Muscle of leg (tissue), 3 donors: ENCODE measurements at regions not wholly inside any gene's neighbourhood (a gene's known extent, or its start where the extent isn't known, plus 50 kb on each side); places are given as distances from the start of the nearest gene placed in this dataset.

Experiments used
- DNase-seq: peaks from one replicate; pipeline ENCODE4 v3.0.0; 2013
- H3K27ac ChIP-seq: one replicate; pipeline ENCODE4 v1.5.1; 2013; ENCODE audit warnings: mild to moderate bottlenecking, low read length, control low read depth
- H3K27me3 ChIP-seq: one replicate; pipeline ENCODE4 v1.6.1; 2013; ENCODE audit warnings: low read length; ENCODE audit not compliant: control insufficient read depth, insufficient read depth
- H3K36me3 ChIP-seq: one replicate; pipeline ENCODE4 v1.6.1; 2013; ENCODE audit warnings: low read length; ENCODE audit not compliant: control insufficient read depth, insufficient read depth
- H3K4me1 ChIP-seq: one replicate; pipeline ENCODE4 v1.6.1; 2013; ENCODE audit warnings: low read length; ENCODE audit not compliant: control insufficient read depth, insufficient read depth
- H3K4me3 ChIP-seq: one replicate; pipeline ENCODE4 v1.5.1; 2013; ENCODE audit warnings: low read length, control low read depth
- H3K9me3 ChIP-seq: replicated peaks from 2 replicates; pipeline ENCODE4 v1.6.1; 2013; ENCODE audit warnings: low read depth, low read length; ENCODE audit not compliant: control insufficient read depth
- WGBS: methylation state at CpG from one replicate; pipeline ENCODE4 v1.1.5; 2013; ENCODE audit warnings: missing lambda C conversion rate; ENCODE audit not compliant: insufficient coverage; 5-methylcytosine and 5-hydroxymethylcytosine counted together

- DNase-seq, result no peak
- no peaks in the 10 kb centered on the region for H3K36me3 ChIP-seq
- H3K4me1 ChIP-seq, result peaks cover 7% of the 10 kb centered on the region
- H3K27ac ChIP-seq, result no peak overlapping the region
- H3K9me3 ChIP-seq, result no peaks in the 10 kb centered on the region
- peaks cover 4% of the 10 kb centered on the region for H3K27me3 ChIP-seq
- no peak overlapping the region for H3K4me3 ChIP-seq
These were observed 182.8 kb downstream of the GADD45G start for GRCh38 chr9:89787595-89787994.

- peaks cover 6% of the 10 kb centered on the region for H3K27me3 ChIP-seq
- H3K9me3 ChIP-seq, result no peaks in the 10 kb centered on the region
- peaks cover 9% of the 10 kb centered on the region for H3K4me1 ChIP-seq
- H3K27ac ChIP-seq, result no peak overlapping the region
- H3K36me3 ChIP-seq, result no peaks in the 10 kb centered on the region
- DNase-seq, result no peak
- no peak overlapping the region for H3K4me3 ChIP-seq
These were observed 183.6 kb downstream of the GADD45G start for GRCh38 chr9:89788434-89788833.

GRCh38 chr9:89789922-89790510 lies 185.2 kb downstream of the GADD45G start:
- Histone ChIP-seq H3K4me3 (no peak overlapping the region), H3K9me3 (no peaks in the 10 kb centered on the region), H3K4me1 (peaks cover 9% of the 10 kb centered on the region), H3K27me3 (peaks cover 8% of the 10 kb centered on the region), H3K36me3 (no peaks in the 10 kb centered on the region), H3K27ac (no peak overlapping the region)
- DNase-seq, result no peak
- 85% methylated on average over 7 of the region's 8 CpGs for WGBS

GRCh38 chr9:89790542-89791109 lies 185.8 kb downstream of the GADD45G start:
- H3K27ac ChIP-seq, result no peak overlapping the region
- no peaks in the 10 kb centered on the region for H3K9me3 ChIP-seq
- DNase-seq, result no peak
- H3K27me3 ChIP-seq, result peaks cover 8% of the 10 kb centered on the region
- H3K4me1 ChIP-seq, result peaks cover 9% of the 10 kb centered on the region
- 71% methylated on average over 2 of the region's 2 CpGs for WGBS
- no peak overlapping the region for H3K4me3 ChIP-seq
- no peaks in the 10 kb centered on the region for H3K36me3 ChIP-seq

DNA sequence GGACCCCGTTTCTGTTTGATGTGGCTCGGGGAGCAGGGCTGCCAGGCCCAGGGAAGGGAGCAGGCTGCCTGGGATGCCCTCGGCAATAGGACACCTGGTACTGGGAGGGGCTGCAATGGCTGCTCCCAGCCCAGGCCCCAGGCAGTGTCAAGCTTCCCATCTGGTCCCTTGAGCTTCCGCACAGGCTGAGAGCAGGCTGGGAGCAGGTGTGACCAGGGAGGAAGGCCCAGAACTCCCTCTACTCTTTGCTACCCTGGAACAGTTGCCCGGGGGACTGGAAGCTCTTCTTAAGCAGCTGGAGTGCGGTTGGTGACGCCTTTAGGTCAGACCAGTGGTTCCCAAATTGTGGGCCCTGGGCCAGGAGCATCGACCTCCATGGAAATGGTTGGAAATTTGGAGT lies 186.9 kb downstream of the GADD45G start:
- Histone ChIP-seq H3K4me1 (peaks cover 4% of the 10 kb centered on the region), H3K9me3 (no peaks in the 10 kb centered on the region), H3K36me3 (no peaks in the 10 kb centered on the region), H3K27ac (no peak overlapping the region), H3K4me3 (no peak overlapping the region), H3K27me3 (peaks cover 8% of the 10 kb centered on the region)
- 71% methylated on average over 7 of the region's 8 CpGs for WGBS
- DNase-seq, result peak; percentile 31

GRCh38 chr9:89792189-89793123 lies 187.6 kb downstream of the GADD45G start:
- peaks cover 8% of the 10 kb centered on the region for H3K27me3 ChIP-seq
- H3K27ac ChIP-seq, result no peak overlapping the region
- H3K4me3 ChIP-seq, result no peak overlapping the region
- no peak for DNase-seq
- peaks cover 3% of the 10 kb centered on the region for H3K4me1 ChIP-seq
- no peaks in the 10 kb centered on the region for H3K9me3 ChIP-seq
- no peaks in the 10 kb centered on the region for H3K36me3 ChIP-seq
- WGBS, result 84% methylated on average over 10 of the region's 12 CpGs

DNA sequence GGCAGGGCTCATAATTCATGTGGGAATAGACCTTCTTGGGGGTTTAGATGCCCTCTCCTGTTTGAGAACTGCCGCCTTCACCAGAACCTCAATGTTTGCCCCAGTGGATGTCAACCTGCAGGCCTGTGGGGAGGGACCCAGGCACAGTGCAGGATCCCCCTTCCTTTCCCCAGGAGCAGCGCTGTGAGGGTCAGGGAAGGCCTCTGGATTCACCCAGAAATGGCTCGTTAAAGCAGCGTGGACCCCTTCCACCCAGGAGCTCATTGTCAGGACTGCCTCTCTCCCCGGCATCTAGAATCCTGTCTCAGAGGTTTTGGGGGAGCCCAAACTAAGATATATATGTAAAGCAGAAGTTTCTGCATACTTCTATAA lies 188.3 kb downstream of the GADD45G start:
- 100% methylated on average over 2 of the region's 5 CpGs for WGBS
- H3K27ac ChIP-seq, result no peak overlapping the region
- peaks cover 7% of the 10 kb centered on the region for H3K4me1 ChIP-seq
- no peak for DNase-seq
- peaks cover 8% of the 10 kb centered on the region for H3K27me3 ChIP-seq
- H3K36me3 ChIP-seq, result no peaks in the 10 kb centered on the region
- no peak overlapping the region for H3K4me3 ChIP-seq
- H3K9me3 ChIP-seq, result no peaks in the 10 kb centered on the region

DNA sequence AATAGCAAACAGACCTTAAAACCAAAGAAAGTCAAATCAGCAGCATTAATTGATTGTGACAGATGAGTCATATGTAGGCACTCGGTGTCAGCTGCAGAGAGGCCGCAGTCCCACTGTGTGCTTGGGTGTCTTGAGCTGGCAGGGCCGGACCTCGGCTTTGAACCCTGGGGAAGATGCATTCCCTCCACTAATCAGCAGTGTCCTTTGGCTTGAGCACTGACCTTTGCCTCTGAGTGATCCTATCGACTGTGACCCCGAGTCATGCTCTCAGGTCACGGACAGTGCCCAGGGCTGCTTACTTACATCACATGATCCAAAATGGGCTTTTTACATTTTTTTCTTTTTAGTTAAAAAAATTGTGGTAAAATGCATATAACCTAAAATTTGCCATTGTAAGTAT lies 188.7 kb downstream of the GADD45G start:
- 81% methylated on average over 6 of the region's 7 CpGs for WGBS
- Histone ChIP-seq H3K4me1 (peaks cover 12% of the 10 kb centered on the region), H3K27me3 (peaks cover 8% of the 10 kb centered on the region), H3K27ac (no peak overlapping the region), H3K36me3 (no peaks in the 10 kb centered on the region), H3K9me3 (no peaks in the 10 kb centered on the region), H3K4me3 (no peak overlapping the region)
- DNase-seq, result no peak

DNA sequence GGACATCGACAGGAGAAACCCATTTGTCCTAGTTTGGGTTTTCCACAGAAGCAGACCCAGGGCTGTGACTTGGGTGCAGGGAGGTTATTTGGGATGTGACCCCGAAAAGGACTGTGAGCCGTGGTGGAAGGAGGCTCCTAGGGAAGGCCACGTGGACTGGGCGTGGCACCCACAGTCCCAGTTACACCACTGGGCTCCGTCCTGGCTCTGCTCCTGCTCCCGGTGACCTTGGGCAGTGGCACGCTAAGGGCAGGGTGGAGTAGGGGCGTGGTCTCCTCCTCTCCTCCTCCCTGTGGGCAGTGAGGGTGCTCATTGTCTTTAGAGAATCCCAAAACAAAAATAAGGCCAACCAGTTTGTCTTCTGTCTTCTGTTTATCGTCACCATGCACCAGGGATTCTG lies 190.1 kb downstream of the GADD45G start:
- Histone ChIP-seq H3K36me3 (no peaks in the 10 kb centered on the region), H3K9me3 (no peaks in the 10 kb centered on the region), H3K4me3 (no peak overlapping the region), H3K27ac (no peak overlapping the region), H3K4me1 (peaks cover 23% of the 10 kb centered on the region), H3K27me3 (peaks cover 4% of the 10 kb centered on the region)
- 100% methylated on average over 1 of the region's 10 CpGs for WGBS
- no peak for DNase-seq

- H3K27ac ChIP-seq, result no peak overlapping the region
- H3K36me3 ChIP-seq, result no peaks in the 10 kb centered on the region
- no peak overlapping the region for H3K4me3 ChIP-seq
- H3K4me1 ChIP-seq, result peaks cover 23% of the 10 kb centered on the region
- 58% methylated on average over 4 of the region's 10 CpGs for WGBS
- H3K9me3 ChIP-seq, result no peaks in the 10 kb centered on the region
- DNase-seq, result no peak
- H3K27me3 ChIP-seq, result peaks cover 6% of the 10 kb centered on the region
These were observed 190.9 kb downstream of the GADD45G start for GRCh38 chr9:89795538-89796195.
